GM23338 (cell line): ENCODE measurements at regions not wholly inside any gene's neighbourhood (a gene's known extent, or its start where the extent isn't known, plus 50 kb on each side); places are given as distances from the start of the nearest gene placed in this dataset.

Source experiments
- ATAC-seq: fragments of 200-7000 bp; cut with Tn5 transposase; 3 replicates; pipeline ENCODE4 v1.9.1; 2020
- DNase-seq: peaks from one replicate; pipeline ENCODE4 v3.0.0-alpha.2; 2015; ENCODE audit warnings: low spot score
- H2AFZ ChIP-seq: fragments of 200-600 bp; sonication (generic); 2 replicates; pipeline ENCODE4 v1.8.0; 2016; ENCODE audit warnings: antibody characterized with exemption, mild to moderate bottlenecking, moderate library complexity
- H3F3A ChIP-seq: fragments of 200-600 bp; sonication (generic); replicated peaks from 2 replicates; pipeline ENCODE4 v1.8.0; 2017; ENCODE audit warnings: antibody characterized with exemption, mixed run types, low read depth
- H3K27ac ChIP-seq: fragments of 200-600 bp; sonication (generic); 2 replicates; pipeline ENCODE4 v1.6.1; 2016; ENCODE audit warnings: low read depth
- H3K27me3 ChIP-seq: fragments of 200-600 bp; sonication (generic); 2 replicates; pipeline ENCODE4 v1.8.0; 2016; ENCODE audit warnings: mild to moderate bottlenecking, mixed run types, moderate library complexity; ENCODE audit not compliant: insufficient read depth
- H3K36me3 ChIP-seq: fragments of 200-600 bp; sonication (generic); 2 replicates; pipeline ENCODE4 v1.8.0; 2016; ENCODE audit warnings: mild to moderate bottlenecking; ENCODE audit not compliant: insufficient read depth
- H3K4me1 ChIP-seq: fragments of 200-600 bp; sonication (generic); 2 replicates; pipeline ENCODE4 v1.8.0; 2016; ENCODE audit warnings: mild to moderate bottlenecking, moderate library complexity; ENCODE audit not compliant: insufficient read depth
- H3K4me2 ChIP-seq: fragments of 200-600 bp; sonication (generic); 2 replicates; pipeline ENCODE4 v1.7.1; 2017; ENCODE audit warnings: mixed run types
- H3K4me3 ChIP-seq: fragments of 200-600 bp; sonication (generic); 2 replicates; pipeline ENCODE4 v1.6.1; 2016; ENCODE audit warnings: mixed run types
- H3K79me2 ChIP-seq: fragments of 200-600 bp; sonication (generic); replicated peaks from 2 replicates; pipeline ENCODE4 v1.8.0; 2017; ENCODE audit warnings: mild to moderate bottlenecking; ENCODE audit not compliant: insufficient read depth
- H3K9me2 ChIP-seq: fragments of 200-600 bp; sonication (generic); 2 replicates; pipeline ENCODE4 v1.8.0; 2017; ENCODE audit not compliant: insufficient read depth
- H4K20me1 ChIP-seq: fragments of 200-600 bp; sonication (generic); replicated peaks from 2 replicates; pipeline ENCODE4 v1.8.0; 2017; ENCODE audit warnings: mild to moderate bottlenecking; ENCODE audit not compliant: insufficient read depth
- H3K27ac Mint-ChIP-seq: 2 replicates; pipeline ENCODE4 v1.8.0; 2020; ENCODE audit warnings: inconsistent platforms, mild to moderate bottlenecking, moderate library complexity, mixed read lengths
- H3K27me3 Mint-ChIP-seq: 3 replicates; pipeline ENCODE4 v1.8.0; 2022; ENCODE audit warnings: low read depth, mild to moderate bottlenecking, moderate library complexity, mixed read lengths, inconsistent platforms; ENCODE audit not compliant: insufficient read depth, poor library complexity
- H3K36me3 Mint-ChIP-seq: 3 replicates; pipeline ENCODE4 v1.8.0; 2021; ENCODE audit warnings: low read depth, mild to moderate bottlenecking, inconsistent platforms, moderate library complexity, mixed read lengths
- H3K4me1 Mint-ChIP-seq: 3 replicates; pipeline ENCODE4 v1.8.0; 2020; ENCODE audit warnings: mild to moderate bottlenecking, inconsistent platforms, mixed read lengths
- H3K4me3 Mint-ChIP-seq: 3 replicates; pipeline ENCODE4 v1.8.0; 2021; ENCODE audit warnings: moderate library complexity, mild to moderate bottlenecking, inconsistent platforms, mixed read lengths
- H3K9me3 Mint-ChIP-seq: 3 replicates; pipeline ENCODE4 v1.8.0; 2020; ENCODE audit warnings: moderate library complexity, mild to moderate bottlenecking, inconsistent platforms, mixed read lengths
- EZH2 ChIP-seq: fragments of 200-600 bp; sonication (generic); IDR thresholded peaks from one replicate; pipeline ENCODE4 v1.8.0; 2017; ENCODE audit warnings: antibody characterized with exemption, mild to moderate bottlenecking, low read depth; ENCODE audit not compliant: unreplicated experiment
- EZH2phosphoT487 ChIP-seq: fragments of 200-600 bp; sonication (generic); IDR thresholded peaks from one replicate; pipeline ENCODE4 v1.8.1; 2018; ENCODE audit warnings: antibody characterized with exemption; ENCODE audit not compliant: unreplicated experiment
- JUNB ChIP-seq: IDR thresholded peaks from one replicate; pipeline ENCODE4 v1.6.1; 2016; ENCODE audit warnings: antibody characterized with exemption; ENCODE audit not compliant: unreplicated experiment
- NANOG ChIP-seq: IDR thresholded peaks from 2 replicates; pipeline ENCODE4 v1.6.1; 2016; ENCODE audit warnings: antibody characterized with exemption, borderline replicate concordance
- ZNF114 ChIP-seq: fragments of 250-450 bp; sonication (Bioruptor Pico); IDR thresholded peaks from 2 replicates; pipeline ENCODE4 v1.5.0; 2020; ENCODE audit warnings: mild to moderate bottlenecking, moderate library complexity
- ZNF331 ChIP-seq: fragments of 250-450 bp; sonication (Bioruptor Pico); IDR thresholded peaks from 2 replicates; pipeline ENCODE4 v1.5.0; 2020; ENCODE audit warnings: low read depth, mild to moderate bottlenecking, moderate library complexity
- TF ChIP-seq, protein P1 (sequence below): IDR thresholded peaks from one replicate; pipeline ENCODE4 v1.6.1; 2018; ENCODE audit warnings: antibody characterized with exemption; ENCODE audit not compliant: unreplicated experiment
- TF ChIP-seq, protein P2 (sequence below): IDR thresholded peaks from 2 replicates; pipeline ENCODE4 v1.6.1; 2016; ENCODE audit warnings: antibody characterized with exemption
- TF ChIP-seq, protein P3 (sequence below), 2 experiments: fragments of 200-600 bp in 1 of 2; sonication (generic) in 1 of 2; conservative IDR thresholded peaks; 2 replicates each; pipeline versions ENCODE4 v1.5.1 to v1.6.1; 2016 to 2017; ENCODE audit warnings: antibody characterized with exemption in 2 of 2, low read depth in 2 of 2, mild to moderate bottlenecking in 2 of 2, moderate library complexity in 1 of 2

DNA sequence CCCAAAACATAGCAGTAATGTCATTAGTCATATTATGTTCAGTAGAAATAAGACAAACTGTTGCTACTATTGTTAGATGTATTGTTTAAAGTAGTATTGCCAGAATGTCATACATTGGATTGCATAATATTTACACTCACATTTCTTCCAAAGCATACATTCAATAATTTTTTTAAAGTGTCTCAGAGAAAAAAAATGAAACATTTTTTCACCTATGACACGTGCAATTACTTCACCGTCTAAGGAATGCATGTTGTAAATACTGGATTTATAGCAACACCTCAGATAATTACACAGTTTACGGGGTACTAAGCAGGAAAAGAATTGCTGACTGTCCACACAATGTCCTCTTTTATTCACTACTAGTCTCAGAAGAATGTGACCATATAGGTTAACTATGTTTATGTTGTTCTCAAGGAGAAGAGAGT is 162.1 kb downstream of the PCDH18 start:
- Histone ChIP-seq H3K9me2 (no peaks in the 10 kb centered on the region), H3K79me2 (no peaks in the 10 kb centered on the region), H3K36me3 (no peaks in the 10 kb centered on the region), H3K4me1 (peaks cover 4% of the 10 kb centered on the region; the same call in 1 of the 2 replicates), H3K4me2 (no peak overlapping the region), H3K4me3 (no peak overlapping the region), H4K20me1 (no peaks in the 10 kb centered on the region), H3K27ac (no peak overlapping the region), H2AFZ (no peak overlapping the region), H3F3A (no peaks in the 10 kb centered on the region), H3K27me3 (no peaks in the 10 kb centered on the region)
- no peak overlapping the region for H3K27ac Mint-ChIP-seq
- H3K4me3 Mint-ChIP-seq = no peak overlapping the region
- no peaks in the 10 kb centered on the region for H3K27me3 Mint-ChIP-seq
- peaks cover 6% of the 10 kb centered on the region; the same call in 2 of the 3 replicates for H3K4me1 Mint-ChIP-seq
- DNase-seq (no peak), ATAC-seq (no peak)
- no peaks in the 10 kb centered on the region for H3K9me3 Mint-ChIP-seq
- no peak for TF ChIP-seq EZH2
- TF ChIP-seq, protein P1, sequence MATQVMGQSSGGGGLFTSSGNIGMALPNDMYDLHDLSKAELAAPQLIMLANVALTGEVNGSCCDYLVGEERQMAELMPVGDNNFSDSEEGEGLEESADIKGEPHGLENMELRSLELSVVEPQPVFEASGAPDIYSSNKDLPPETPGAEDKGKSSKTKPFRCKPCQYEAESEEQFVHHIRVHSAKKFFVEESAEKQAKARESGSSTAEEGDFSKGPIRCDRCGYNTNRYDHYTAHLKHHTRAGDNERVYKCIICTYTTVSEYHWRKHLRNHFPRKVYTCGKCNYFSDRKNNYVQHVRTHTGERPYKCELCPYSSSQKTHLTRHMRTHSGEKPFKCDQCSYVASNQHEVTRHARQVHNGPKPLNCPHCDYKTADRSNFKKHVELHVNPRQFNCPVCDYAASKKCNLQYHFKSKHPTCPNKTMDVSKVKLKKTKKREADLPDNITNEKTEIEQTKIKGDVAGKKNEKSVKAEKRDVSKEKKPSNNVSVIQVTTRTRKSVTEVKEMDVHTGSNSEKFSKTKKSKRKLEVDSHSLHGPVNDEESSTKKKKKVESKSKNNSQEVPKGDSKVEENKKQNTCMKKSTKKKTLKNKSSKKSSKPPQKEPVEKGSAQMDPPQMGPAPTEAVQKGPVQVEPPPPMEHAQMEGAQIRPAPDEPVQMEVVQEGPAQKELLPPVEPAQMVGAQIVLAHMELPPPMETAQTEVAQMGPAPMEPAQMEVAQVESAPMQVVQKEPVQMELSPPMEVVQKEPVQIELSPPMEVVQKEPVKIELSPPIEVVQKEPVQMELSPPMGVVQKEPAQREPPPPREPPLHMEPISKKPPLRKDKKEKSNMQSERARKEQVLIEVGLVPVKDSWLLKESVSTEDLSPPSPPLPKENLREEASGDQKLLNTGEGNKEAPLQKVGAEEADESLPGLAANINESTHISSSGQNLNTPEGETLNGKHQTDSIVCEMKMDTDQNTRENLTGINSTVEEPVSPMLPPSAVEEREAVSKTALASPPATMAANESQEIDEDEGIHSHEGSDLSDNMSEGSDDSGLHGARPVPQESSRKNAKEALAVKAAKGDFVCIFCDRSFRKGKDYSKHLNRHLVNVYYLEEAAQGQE = no peak
- TF ChIP-seq ZNF331 (CRISPR knock-in tag) = no peak
- TF ChIP-seq ZNF114 (CRISPR knock-in tag) = no peak
- TF ChIP-seq, protein P2, sequence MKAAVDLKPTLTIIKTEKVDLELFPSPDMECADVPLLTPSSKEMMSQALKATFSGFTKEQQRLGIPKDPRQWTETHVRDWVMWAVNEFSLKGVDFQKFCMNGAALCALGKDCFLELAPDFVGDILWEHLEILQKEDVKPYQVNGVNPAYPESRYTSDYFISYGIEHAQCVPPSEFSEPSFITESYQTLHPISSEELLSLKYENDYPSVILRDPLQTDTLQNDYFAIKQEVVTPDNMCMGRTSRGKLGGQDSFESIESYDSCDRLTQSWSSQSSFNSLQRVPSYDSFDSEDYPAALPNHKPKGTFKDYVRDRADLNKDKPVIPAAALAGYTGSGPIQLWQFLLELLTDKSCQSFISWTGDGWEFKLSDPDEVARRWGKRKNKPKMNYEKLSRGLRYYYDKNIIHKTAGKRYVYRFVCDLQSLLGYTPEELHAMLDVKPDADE = no peak
- no peaks in the 10 kb centered on the region for H3K36me3 Mint-ChIP-seq

DNA sequence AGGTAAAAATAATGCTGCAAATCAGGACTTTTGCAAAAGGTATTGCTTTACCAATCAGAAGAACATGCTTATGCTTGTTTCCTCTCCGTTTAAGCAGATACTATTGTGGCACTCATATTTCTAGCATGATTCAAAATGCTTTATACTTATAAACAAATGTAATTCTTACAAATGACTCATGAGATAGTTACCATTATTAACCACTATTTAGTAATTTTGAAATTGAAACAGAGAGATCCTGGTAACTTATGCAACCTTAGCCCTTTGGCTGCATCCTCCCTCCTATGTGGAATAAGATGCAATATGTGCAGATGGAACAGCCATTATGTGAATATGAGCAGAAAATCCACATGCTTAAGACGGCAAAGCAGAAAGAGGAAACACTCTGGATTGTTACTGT is 164.7 kb downstream of the PCDH18 start:
- no peaks in the 10 kb centered on the region for H3K27me3 ChIP-seq
- Mint-ChIP-seq H3K9me3 (no peaks in the 10 kb centered on the region), H3K4me3 (no peak overlapping the region), H3K4me1 (no peaks in the 10 kb centered on the region), H3K36me3 (no peaks in the 10 kb centered on the region), H3K27me3 (no peaks in the 10 kb centered on the region), H3K27ac (no peak overlapping the region)
- no peak overlapping the region for H3K27ac ChIP-seq
- no peaks in the 10 kb centered on the region for H3F3A ChIP-seq
- ATAC-seq (no peak), DNase-seq (no peak)
- no peaks in the 10 kb centered on the region for H3K9me2 ChIP-seq
- H2AFZ ChIP-seq = no peak overlapping the region
- H4K20me1 ChIP-seq = no peaks in the 10 kb centered on the region
- H3K4me3 ChIP-seq = no peak overlapping the region
- H3K36me3 ChIP-seq = no peaks in the 10 kb centered on the region
- H3K79me2 ChIP-seq = no peaks in the 10 kb centered on the region
- H3K4me1 ChIP-seq = peaks cover 3% of the 10 kb centered on the region; the same call in 1 of the 2 replicates
- H3K4me2 ChIP-seq = no peak overlapping the region
- no peak for TF ChIP-seq JUNB
- TF ChIP-seq EZH2phosphoT487 = no peak
- TF ChIP-seq EZH2 = no peak
- no peak for TF ChIP-seq NANOG
- TF ChIP-seq, protein P3, sequence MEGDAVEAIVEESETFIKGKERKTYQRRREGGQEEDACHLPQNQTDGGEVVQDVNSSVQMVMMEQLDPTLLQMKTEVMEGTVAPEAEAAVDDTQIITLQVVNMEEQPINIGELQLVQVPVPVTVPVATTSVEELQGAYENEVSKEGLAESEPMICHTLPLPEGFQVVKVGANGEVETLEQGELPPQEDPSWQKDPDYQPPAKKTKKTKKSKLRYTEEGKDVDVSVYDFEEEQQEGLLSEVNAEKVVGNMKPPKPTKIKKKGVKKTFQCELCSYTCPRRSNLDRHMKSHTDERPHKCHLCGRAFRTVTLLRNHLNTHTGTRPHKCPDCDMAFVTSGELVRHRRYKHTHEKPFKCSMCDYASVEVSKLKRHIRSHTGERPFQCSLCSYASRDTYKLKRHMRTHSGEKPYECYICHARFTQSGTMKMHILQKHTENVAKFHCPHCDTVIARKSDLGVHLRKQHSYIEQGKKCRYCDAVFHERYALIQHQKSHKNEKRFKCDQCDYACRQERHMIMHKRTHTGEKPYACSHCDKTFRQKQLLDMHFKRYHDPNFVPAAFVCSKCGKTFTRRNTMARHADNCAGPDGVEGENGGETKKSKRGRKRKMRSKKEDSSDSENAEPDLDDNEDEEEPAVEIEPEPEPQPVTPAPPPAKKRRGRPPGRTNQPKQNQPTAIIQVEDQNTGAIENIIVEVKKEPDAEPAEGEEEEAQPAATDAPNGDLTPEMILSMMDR (conservative IDR thresholded peaks at IDR 0.05; ENCODE audit: low read depth in 2 of 2) = no peak
- no peak for TF ChIP-seq ZNF114 (CRISPR knock-in tag)
- TF ChIP-seq, protein P1 = no peak
